Fibroblast of lung (primary cell): ENCODE measurements at regions not wholly inside any gene's neighbourhood (a gene's known extent, or its start where the extent isn't known, plus 50 kb on each side); places are given as distances from the start of the nearest gene placed in this dataset.

ENCODE experiments used
- DNase-seq, 2 donors: peaks; one replicate each; pipeline versions ENCODE4 v3.0.0 to v3.0.0-alpha.2; 2010; ENCODE audit warnings: low read depth in 2 of 2
- H2AFZ ChIP-seq: 2 replicates; pipeline ENCODE4 v1.5.1; 2012; ENCODE audit warnings: low read length, control low read depth, inconsistent platforms
- H3K27ac ChIP-seq: 2 replicates; pipeline ENCODE4 v1.5.1; 2011; ENCODE audit warnings: low read length, control low read depth; ENCODE audit not compliant: insufficient read depth
- H3K27me3 ChIP-seq: 2 replicates; pipeline ENCODE4 v1.5.1; 2011; ENCODE audit warnings: mild to moderate bottlenecking, low read length; ENCODE audit not compliant: control insufficient read depth, insufficient read depth
- H3K36me3 ChIP-seq: 2 replicates; pipeline ENCODE4 v1.5.1; 2011; ENCODE audit warnings: low read length; ENCODE audit not compliant: control insufficient read depth, insufficient read depth
- H3K4me1 ChIP-seq: 2 replicates; pipeline ENCODE4 v1.5.1; 2011; ENCODE audit warnings: low read length; ENCODE audit not compliant: control insufficient read depth, insufficient read depth; ENCODE audit errors: extremely low read depth
- H3K4me2 ChIP-seq: 2 replicates; pipeline ENCODE4 v1.5.1; 2011; ENCODE audit warnings: low read length, control low read depth; ENCODE audit not compliant: insufficient read depth; ENCODE audit errors: extremely low read depth
- H3K4me3 ChIP-seq, 4 experiments: fragments of 200-600 bp in 1 of 4; sonication (generic) in 1 of 4; replicated peaks in 1 of 4; 2 replicates each; pipeline ENCODE4 v1.5.1; 2011 to 2016; ENCODE audit warnings: low read length in 4 of 4, low read depth in 3 of 4, mild to moderate bottlenecking in 3 of 4, control low read depth in 2 of 4, inconsistent platforms in 1 of 4, mixed read lengths in 1 of 4; ENCODE audit not compliant: insufficient read depth in 1 of 4; ENCODE audit errors: control extremely low read depth in 1 of 4
- H3K79me2 ChIP-seq: 2 replicates; pipeline ENCODE4 v1.5.1; 2012; ENCODE audit warnings: mild to moderate bottlenecking, low read length, inconsistent platforms; ENCODE audit not compliant: control insufficient read depth, insufficient read depth
- H3K9ac ChIP-seq: 2 replicates; pipeline ENCODE4 v1.5.1; 2011; ENCODE audit warnings: mild to moderate bottlenecking, low read length, control low read depth; ENCODE audit not compliant: insufficient read depth
- H3K9me3 ChIP-seq: 2 replicates; pipeline ENCODE4 v1.5.1; 2012; ENCODE audit warnings: low read depth, low read length; ENCODE audit not compliant: control insufficient read depth, insufficient read depth
- H4K20me1 ChIP-seq: 2 replicates; pipeline ENCODE4 v1.5.1; 2011; ENCODE audit warnings: low read length; ENCODE audit not compliant: control insufficient read depth, insufficient read depth; ENCODE audit errors: extremely low read depth
- EZH2 ChIP-seq: IDR thresholded peaks from 2 replicates; pipeline ENCODE4 v1.5.1; 2012; ENCODE audit warnings: low read length, control low read depth, mild to moderate bottlenecking; ENCODE audit errors: missing control alignments
- TF ChIP-seq, protein P1 (sequence below), 2 donors: IDR thresholded peaks in 1 of 2; conservative IDR thresholded peaks in 1 of 2; 1 replicate in 1 of 2; 2 replicates in 1 of 2; pipeline ENCODE4 v1.5.1; 2011 to 2012; ENCODE audit warnings: low read length in 2 of 2, control low read depth in 1 of 2, inconsistent platforms in 1 of 2, low read depth in 1 of 2, mild to moderate bottlenecking in 1 of 2

DNA sequence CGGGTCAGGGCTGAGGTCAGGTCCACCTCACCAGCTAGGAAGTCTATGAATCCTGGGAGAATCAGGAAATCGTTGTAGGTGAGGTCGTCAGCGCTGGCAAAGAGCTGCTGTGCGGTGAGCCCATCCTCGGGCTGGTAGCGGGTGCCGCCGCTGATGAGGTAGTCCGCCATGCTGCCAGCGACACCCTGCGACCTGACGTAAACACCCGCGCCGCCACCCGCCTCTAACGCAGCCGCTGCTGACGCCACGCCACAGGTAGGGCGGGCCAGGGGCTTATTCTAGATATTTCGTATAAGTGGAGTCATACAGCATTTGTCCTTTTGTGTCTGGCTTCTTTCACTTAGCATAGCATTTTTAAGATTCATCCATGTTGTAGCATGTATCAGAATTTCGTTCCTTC, 220.2 kb upstream of the ATP6AP2 start:
- no peaks in the 10 kb centered on the region for H3K9me3 ChIP-seq
- TF ChIP-seq, protein P1, sequence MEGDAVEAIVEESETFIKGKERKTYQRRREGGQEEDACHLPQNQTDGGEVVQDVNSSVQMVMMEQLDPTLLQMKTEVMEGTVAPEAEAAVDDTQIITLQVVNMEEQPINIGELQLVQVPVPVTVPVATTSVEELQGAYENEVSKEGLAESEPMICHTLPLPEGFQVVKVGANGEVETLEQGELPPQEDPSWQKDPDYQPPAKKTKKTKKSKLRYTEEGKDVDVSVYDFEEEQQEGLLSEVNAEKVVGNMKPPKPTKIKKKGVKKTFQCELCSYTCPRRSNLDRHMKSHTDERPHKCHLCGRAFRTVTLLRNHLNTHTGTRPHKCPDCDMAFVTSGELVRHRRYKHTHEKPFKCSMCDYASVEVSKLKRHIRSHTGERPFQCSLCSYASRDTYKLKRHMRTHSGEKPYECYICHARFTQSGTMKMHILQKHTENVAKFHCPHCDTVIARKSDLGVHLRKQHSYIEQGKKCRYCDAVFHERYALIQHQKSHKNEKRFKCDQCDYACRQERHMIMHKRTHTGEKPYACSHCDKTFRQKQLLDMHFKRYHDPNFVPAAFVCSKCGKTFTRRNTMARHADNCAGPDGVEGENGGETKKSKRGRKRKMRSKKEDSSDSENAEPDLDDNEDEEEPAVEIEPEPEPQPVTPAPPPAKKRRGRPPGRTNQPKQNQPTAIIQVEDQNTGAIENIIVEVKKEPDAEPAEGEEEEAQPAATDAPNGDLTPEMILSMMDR (conservative IDR thresholded peaks at IDR 0.05 in 1 of 2, IDR thresholded peaks at IDR 0.05 in 1 of 2; ENCODE audit: low read depth in 1 of 2, low read length in 2 of 2): no peak
- no peak for TF ChIP-seq EZH2
- H3K36me3 ChIP-seq: no peaks in the 10 kb centered on the region
- no peaks in the 10 kb centered on the region for H3K27me3 ChIP-seq
- H3K27ac ChIP-seq: no peak overlapping the region
- H3K4me1 ChIP-seq: no peaks in the 10 kb centered on the region
- no peaks in the 10 kb centered on the region for H4K20me1 ChIP-seq
- DNase-seq: no peak
- no peak overlapping the region for H2AFZ ChIP-seq
- H3K9ac ChIP-seq: no peak overlapping the region
- H3K4me2 ChIP-seq: no peak overlapping the region
- no peaks in the 10 kb centered on the region for H3K79me2 ChIP-seq
- H3K4me3 ChIP-seq: no peak overlapping the region

DNA sequence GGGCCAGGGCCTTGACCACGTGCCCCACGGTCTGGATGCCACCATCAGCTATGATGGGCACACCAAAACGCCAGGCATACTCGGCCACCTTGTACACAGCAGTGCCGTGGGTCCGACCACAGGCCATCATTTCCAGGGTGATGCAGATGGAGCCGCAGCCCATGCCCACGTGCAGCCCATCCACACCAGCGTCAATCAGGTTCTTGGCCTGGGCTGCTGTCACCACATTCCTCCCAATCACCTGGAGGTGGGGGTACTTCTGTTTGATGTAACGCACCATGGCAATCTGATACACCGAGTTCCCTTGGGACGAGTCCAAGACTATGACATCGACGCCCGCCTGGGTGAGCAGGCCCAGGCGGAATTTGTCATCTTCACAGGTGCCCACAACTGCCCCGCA, 221.2 kb upstream of the ATP6AP2 start:
- no peak overlapping the region for H2AFZ ChIP-seq
- no peak overlapping the region for H3K27ac ChIP-seq
- H3K4me3 ChIP-seq: no peak overlapping the region
- H3K36me3 ChIP-seq: no peaks in the 10 kb centered on the region
- H3K27me3 ChIP-seq: no peaks in the 10 kb centered on the region
- H3K79me2 ChIP-seq: no peaks in the 10 kb centered on the region
- TF ChIP-seq EZH2: no peak
- TF ChIP-seq, protein P1 (conservative IDR thresholded peaks at IDR 0.05 in 1 of 2, IDR thresholded peaks at IDR 0.05 in 1 of 2; ENCODE audit: low read depth in 1 of 2, low read length in 2 of 2): no peak
- no peak overlapping the region for H3K9ac ChIP-seq
- no peaks in the 10 kb centered on the region for H3K4me1 ChIP-seq
- H4K20me1 ChIP-seq: no peaks in the 10 kb centered on the region
- no peak for DNase-seq
- no peak overlapping the region for H3K4me2 ChIP-seq
- H3K9me3 ChIP-seq: no peaks in the 10 kb centered on the region

DNA sequence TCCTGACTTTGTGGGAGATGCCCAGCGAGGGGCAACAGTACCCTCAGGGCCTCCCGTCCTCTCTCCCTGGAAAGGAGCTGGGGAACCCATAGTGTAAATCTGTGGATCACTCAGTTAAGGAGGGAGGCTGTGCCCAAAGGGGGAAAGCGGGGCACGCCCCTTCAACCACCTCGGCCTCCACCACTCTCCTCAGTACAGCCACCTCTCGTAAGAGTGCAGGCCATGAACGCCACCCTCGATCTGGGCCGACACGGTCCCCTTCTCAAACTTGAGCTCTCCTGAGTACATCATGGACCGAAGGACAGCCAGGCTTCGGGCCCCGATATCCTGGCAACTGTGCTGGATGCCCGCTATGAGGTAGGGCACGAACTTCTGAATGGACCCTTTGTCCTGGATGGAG, 221.8 kb upstream of the ATP6AP2 start:
- no peak overlapping the region for H3K27ac ChIP-seq
- no peak overlapping the region for H3K4me2 ChIP-seq
- H3K79me2 ChIP-seq: no peaks in the 10 kb centered on the region
- H4K20me1 ChIP-seq: no peaks in the 10 kb centered on the region
- no peak overlapping the region for H3K4me3 ChIP-seq
- H2AFZ ChIP-seq: no peak overlapping the region
- no peak for DNase-seq
- no peaks in the 10 kb centered on the region for H3K27me3 ChIP-seq
- H3K4me1 ChIP-seq: no peaks in the 10 kb centered on the region
- no peaks in the 10 kb centered on the region for H3K36me3 ChIP-seq
- TF ChIP-seq, protein P1 (conservative IDR thresholded peaks at IDR 0.05 in 1 of 2, IDR thresholded peaks at IDR 0.05 in 1 of 2; ENCODE audit: low read depth in 1 of 2, low read length in 2 of 2): no peak
- no peak for TF ChIP-seq EZH2
- no peak overlapping the region for H3K9ac ChIP-seq
- H3K9me3 ChIP-seq: no peaks in the 10 kb centered on the region
